ENCODE measurements at regions not wholly inside any gene's neighbourhood (a gene's known extent, or its start where the extent isn't known, plus 50 kb on each side); places are given as distances from the start of the nearest gene placed in this dataset.

GRCh38 chr16:74094514-74094913, 202.1 kb upstream of the PSMD7 start:
- Histone ChIP-seq H3K4me3 (no peak overlapping the region), H3K27ac (no peak overlapping the region), H3K27me3 (no peaks in the 10 kb centered on the region), H3K9me3 (no peaks in the 10 kb centered on the region), H3K36me3 (no peaks in the 10 kb centered on the region), H3K4me1 (no peaks in the 10 kb centered on the region)
- WGBS (ENCODE audit: insufficient coverage, low coverage, low lambda C conversion rate, missing lambda C conversion rate), result 70% methylated on average over 4 of the region's 4 CpGs
- intact Hi-C loops (cut with DNase I), result no loop called here
- TF ChIP-seq POLR2A (IDR thresholded peaks at IDR 0.05) (no peak), CTCF (IDR thresholded peaks at IDR 0.05) (no peak)
- no peak for ATAC-seq
- DNase-seq, result no peak

- no peak for ATAC-seq
- H3K9me3 ChIP-seq, result no peaks in the 10 kb centered on the region
- H3K4me1 ChIP-seq, result no peaks in the 10 kb centered on the region
- H3K4me3 ChIP-seq, result no peak overlapping the region
- WGBS (ENCODE audit: insufficient coverage, low coverage, low lambda C conversion rate, missing lambda C conversion rate), result 86% methylated on average over 4 of the region's 4 CpGs
- no peak overlapping the region for H3K27ac ChIP-seq
- H3K36me3 ChIP-seq, result no peaks in the 10 kb centered on the region
- no peak for DNase-seq
- intact Hi-C loops (cut with DNase I), result no loop called here
- no peaks in the 10 kb centered on the region for H3K27me3 ChIP-seq
- TF ChIP-seq POLR2A (IDR thresholded peaks at IDR 0.05) (no peak), CTCF (IDR thresholded peaks at IDR 0.05) (no peak)
These were observed 204.3 kb upstream of the PSMD7 start for GRCh38 chr16:74092336-74092735.

- intact Hi-C loops (cut with DNase I), result no loop called here
- WGBS (ENCODE audit: insufficient coverage, low coverage, low lambda C conversion rate, missing lambda C conversion rate), result 49% methylated on average over 4 of the region's 4 CpGs
- no peak overlapping the region for H3K4me3 ChIP-seq
- no peaks in the 10 kb centered on the region for H3K4me1 ChIP-seq
- ATAC-seq (no peak), DNase-seq (no peak)
- H3K27me3 ChIP-seq, result no peaks in the 10 kb centered on the region
- TF ChIP-seq CTCF (IDR thresholded peaks at IDR 0.05) (no peak), POLR2A (IDR thresholded peaks at IDR 0.05) (no peak)
- H3K9me3 ChIP-seq, result no peaks in the 10 kb centered on the region
- H3K27ac ChIP-seq, result no peak overlapping the region
- no peaks in the 10 kb centered on the region for H3K36me3 ChIP-seq
These were observed 205.7 kb upstream of the PSMD7 start for GRCh38 chr16:74090871-74091270.

- TF ChIP-seq POLR2A (IDR thresholded peaks at IDR 0.05) (no peak), CTCF (IDR thresholded peaks at IDR 0.05) (no peak)
- Histone ChIP-seq H3K4me3 (no peak overlapping the region), H3K27me3 (no peaks in the 10 kb centered on the region), H3K4me1 (no peaks in the 10 kb centered on the region), H3K36me3 (no peaks in the 10 kb centered on the region), H3K9me3 (no peaks in the 10 kb centered on the region), H3K27ac (no peak overlapping the region)
- DNase-seq (no peak), ATAC-seq (no peak)
- WGBS (ENCODE audit: insufficient coverage, low coverage, low lambda C conversion rate, missing lambda C conversion rate), result 73% methylated on average over 3 of the region's 3 CpGs
- intact Hi-C loops (cut with DNase I), result no loop called here
These were observed 213.1 kb upstream of the PSMD7 start for GRCh38 chr16:74083541-74083940.

- intact Hi-C loops (cut with DNase I), result no loop called here
- 54% methylated on average over 8 of the region's 8 CpGs for WGBS (ENCODE audit: insufficient coverage, low coverage, low lambda C conversion rate, missing lambda C conversion rate)
- no peaks in the 10 kb centered on the region for H3K36me3 ChIP-seq
These were observed 216.3 kb upstream of the PSMD7 start for GRCh38 chr16:74080311-74080710.

More at GRCh38 chr16:74080311-74080710, 216.3 kb upstream of the PSMD7 start:
- Histone ChIP-seq H3K4me3 (no peak overlapping the region), H3K27me3 (no peaks in the 10 kb centered on the region), H3K27ac (no peak overlapping the region), H3K4me1 (no peaks in the 10 kb centered on the region), H3K9me3 (no peaks in the 10 kb centered on the region)
- TF ChIP-seq POLR2A (IDR thresholded peaks at IDR 0.05) (no peak), CTCF (IDR thresholded peaks at IDR 0.05) (no peak)
- no peak for ATAC-seq
- no peak for DNase-seq

All from right lobe of liver (tissue), 6 donors.